ENCODE measurements at regions not wholly inside any gene's neighbourhood (a gene's known extent, or its start where the extent isn't known, plus 50 kb on each side); places are given as distances from the start of the nearest gene placed in this dataset.

DNA sequence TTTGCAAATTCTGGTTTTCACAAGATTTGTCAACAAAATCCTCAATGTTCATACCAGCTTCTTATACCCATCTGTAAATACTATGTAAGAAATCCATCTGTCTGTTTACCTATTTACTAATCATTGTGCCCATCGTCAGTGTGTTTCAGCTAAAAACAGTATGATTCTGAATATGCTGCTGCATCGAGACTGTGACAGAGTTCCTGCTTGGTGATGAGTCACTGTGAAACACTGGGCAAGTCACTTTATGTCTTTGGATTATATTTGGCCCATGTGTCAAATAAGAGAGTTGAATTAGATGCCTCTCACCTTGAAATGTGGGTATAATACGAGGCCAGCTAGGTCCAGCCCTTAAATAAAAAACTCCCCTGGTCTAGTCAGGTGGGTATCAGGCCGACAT, 79.3 kb downstream of the CBLL2 start:
- Histone ChIP-seq H3K27ac (no peak overlapping the region), H3K4me1 (no peaks in the 10 kb centered on the region), H3K9me3 (no peaks in the 10 kb centered on the region), H3K27me3 (no peaks in the 10 kb centered on the region), H3K36me3 (no peaks in the 10 kb centered on the region), H3K4me3 (no peak overlapping the region)
- DNase-seq (no peak), ATAC-seq (ENCODE audit: low FRiP score in 2 of 2) (no peak)
- no peak for TF ChIP-seq POLR2A (IDR thresholded peaks at IDR 0.05)
- no peak for TF ChIP-seq POLR2AphosphoS5 (IDR thresholded peaks at IDR 0.05)
- no peak for TF ChIP-seq EP300 (IDR thresholded peaks at IDR 0.05)
- TF ChIP-seq, protein P1, sequence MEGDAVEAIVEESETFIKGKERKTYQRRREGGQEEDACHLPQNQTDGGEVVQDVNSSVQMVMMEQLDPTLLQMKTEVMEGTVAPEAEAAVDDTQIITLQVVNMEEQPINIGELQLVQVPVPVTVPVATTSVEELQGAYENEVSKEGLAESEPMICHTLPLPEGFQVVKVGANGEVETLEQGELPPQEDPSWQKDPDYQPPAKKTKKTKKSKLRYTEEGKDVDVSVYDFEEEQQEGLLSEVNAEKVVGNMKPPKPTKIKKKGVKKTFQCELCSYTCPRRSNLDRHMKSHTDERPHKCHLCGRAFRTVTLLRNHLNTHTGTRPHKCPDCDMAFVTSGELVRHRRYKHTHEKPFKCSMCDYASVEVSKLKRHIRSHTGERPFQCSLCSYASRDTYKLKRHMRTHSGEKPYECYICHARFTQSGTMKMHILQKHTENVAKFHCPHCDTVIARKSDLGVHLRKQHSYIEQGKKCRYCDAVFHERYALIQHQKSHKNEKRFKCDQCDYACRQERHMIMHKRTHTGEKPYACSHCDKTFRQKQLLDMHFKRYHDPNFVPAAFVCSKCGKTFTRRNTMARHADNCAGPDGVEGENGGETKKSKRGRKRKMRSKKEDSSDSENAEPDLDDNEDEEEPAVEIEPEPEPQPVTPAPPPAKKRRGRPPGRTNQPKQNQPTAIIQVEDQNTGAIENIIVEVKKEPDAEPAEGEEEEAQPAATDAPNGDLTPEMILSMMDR (IDR thresholded peaks at IDR 0.05): no peak
- WGBS, 2 donors: 74 to 87% methylated on average over 3 to 4 of the region's 4 CpGs

DNA sequence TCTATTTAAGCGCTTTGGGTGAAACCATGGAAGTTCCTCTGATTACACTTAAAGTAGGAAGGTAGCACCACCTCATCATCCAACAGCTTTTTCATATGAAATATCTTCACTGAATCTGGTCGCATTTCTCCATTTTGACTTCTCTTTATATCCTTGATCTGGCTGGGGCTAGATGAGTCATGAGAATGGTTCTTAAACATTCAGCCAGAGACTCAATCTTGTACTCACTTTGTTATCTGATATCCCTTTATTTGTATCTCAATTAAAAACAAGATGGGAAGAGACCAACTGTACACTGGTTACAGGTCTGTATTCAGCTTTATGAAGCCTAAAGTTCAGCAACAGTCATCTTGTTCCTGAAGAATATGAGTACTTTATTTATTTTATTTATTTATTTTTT, 84.9 kb downstream of the CBLL2 start:
- TF ChIP-seq POLR2AphosphoS5 (IDR thresholded peaks at IDR 0.05): no peak
- TF ChIP-seq EP300 (IDR thresholded peaks at IDR 0.05): no peak
- Histone ChIP-seq H3K27ac (no peak overlapping the region), H3K4me3 (no peak overlapping the region), H3K4me1 (no peaks in the 10 kb centered on the region), H3K36me3 (no peaks in the 10 kb centered on the region), H3K9me3 (no peaks in the 10 kb centered on the region), H3K27me3 (no peaks in the 10 kb centered on the region)
- WGBS, 2 donors: 81 to 100% methylated on average over 2 of the region's 2 CpGs
- no peak for DNase-seq
- ATAC-seq (ENCODE audit: low FRiP score in 2 of 2): no peak

DNA sequence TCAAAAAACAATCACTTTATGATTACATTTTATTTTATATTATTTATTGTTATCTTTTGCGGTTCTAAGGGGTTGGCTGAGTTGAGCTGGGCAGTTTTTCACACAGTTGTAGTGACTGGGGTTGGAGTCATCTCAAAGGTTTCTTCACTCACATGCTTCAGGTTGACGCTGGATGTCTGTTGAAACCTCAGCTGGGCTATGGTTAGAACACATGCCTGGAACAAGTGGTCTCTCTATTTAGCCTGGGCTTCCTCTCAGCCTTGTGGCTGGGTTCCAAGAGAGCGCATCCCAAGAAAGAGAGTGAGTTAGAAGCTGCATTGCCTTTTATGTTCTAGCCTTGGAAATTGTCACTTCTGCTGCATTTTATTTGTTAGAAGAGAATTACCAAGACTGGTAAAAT, 87.4 kb downstream of the CBLL2 start:
- no peaks in the 10 kb centered on the region for H3K27me3 ChIP-seq
- ATAC-seq (ENCODE audit: low FRiP score in 2 of 2) (no peak), DNase-seq (no peak)
- H3K36me3 ChIP-seq: no peaks in the 10 kb centered on the region
- no peak overlapping the region for H3K4me3 ChIP-seq
- no peak for TF ChIP-seq POLR2A (IDR thresholded peaks at IDR 0.05)
- TF ChIP-seq, protein P1 (IDR thresholded peaks at IDR 0.05): no peak
- TF ChIP-seq POLR2AphosphoS5 (IDR thresholded peaks at IDR 0.05): no peak
- no peak for TF ChIP-seq EP300 (IDR thresholded peaks at IDR 0.05)
- H3K9me3 ChIP-seq: no peaks in the 10 kb centered on the region
- WGBS, 2 donors: 72 to 87% methylated on average over 2 to 3 of the region's 3 CpGs
- H3K4me1 ChIP-seq: no peaks in the 10 kb centered on the region
- no peak overlapping the region for H3K27ac ChIP-seq

DNA sequence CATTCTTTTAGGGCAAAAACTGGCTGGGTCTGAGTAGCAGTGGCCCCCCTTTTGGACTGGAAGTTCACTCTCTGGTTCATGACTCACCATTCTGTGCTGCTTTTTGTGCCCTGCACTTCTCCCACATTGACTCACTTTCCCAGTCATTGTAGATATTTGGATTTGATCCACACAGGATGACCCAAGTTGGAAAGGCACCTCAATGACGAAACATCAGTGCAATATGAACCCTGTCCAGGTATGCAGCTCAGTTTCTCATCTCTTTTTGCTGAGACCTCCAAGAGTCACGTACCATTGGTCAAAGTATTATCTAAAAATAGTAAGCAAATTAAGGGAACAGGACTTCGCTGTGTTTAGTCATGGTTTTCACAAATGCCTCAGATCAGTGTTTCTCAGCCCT, 92.7 kb downstream of the CBLL2 start:
- Histone ChIP-seq H3K27me3 (no peaks in the 10 kb centered on the region), H3K36me3 (no peaks in the 10 kb centered on the region), H3K27ac (no peak overlapping the region), H3K9me3 (no peaks in the 10 kb centered on the region), H3K4me3 (no peak overlapping the region), H3K4me1 (no peaks in the 10 kb centered on the region)
- no peak for DNase-seq
- TF ChIP-seq, protein P1 (IDR thresholded peaks at IDR 0.05): no peak
- TF ChIP-seq POLR2AphosphoS5 (IDR thresholded peaks at IDR 0.05): no peak
- no peak for TF ChIP-seq POLR2A (IDR thresholded peaks at IDR 0.05)
- no peak for TF ChIP-seq EP300 (IDR thresholded peaks at IDR 0.05)
- 76 to 90% methylated on average over 3 of the region's 3 CpGs for WGBS, 2 donors
- no peak for ATAC-seq (ENCODE audit: low FRiP score in 2 of 2)

DNA sequence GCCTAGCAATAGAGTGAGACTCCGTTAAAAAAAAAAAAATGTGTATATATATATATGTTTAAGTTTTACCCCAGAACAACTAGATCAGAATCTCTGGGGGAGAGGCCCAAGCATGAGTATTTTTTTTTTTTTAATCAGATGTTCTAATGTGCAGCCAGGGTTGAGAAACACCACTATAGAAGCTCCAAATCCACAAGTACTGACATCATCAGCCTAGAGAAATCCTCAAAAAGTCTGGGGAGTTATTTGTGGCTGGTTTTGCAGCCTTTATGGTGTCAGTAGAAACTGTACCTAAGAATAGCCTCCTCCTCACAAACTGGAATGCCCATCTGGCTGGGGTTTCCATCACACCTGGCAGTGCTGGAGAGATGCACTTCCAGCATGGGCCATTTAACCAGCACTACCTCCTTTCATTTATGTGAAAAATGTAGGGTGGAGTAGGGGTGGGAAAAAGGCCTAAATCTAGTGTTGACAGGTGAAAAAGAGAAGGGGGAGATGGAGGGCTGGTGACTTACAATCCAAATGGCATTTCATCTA, 93.5 kb downstream of the CBLL2 start:
- no peaks in the 10 kb centered on the region for H3K4me1 ChIP-seq
- no peak for ATAC-seq (ENCODE audit: low FRiP score in 2 of 2)
- no peak overlapping the region for H3K27ac ChIP-seq
- TF ChIP-seq, protein P1 (IDR thresholded peaks at IDR 0.05): no peak
- TF ChIP-seq POLR2A (IDR thresholded peaks at IDR 0.05) (no peak), POLR2AphosphoS5 (IDR thresholded peaks at IDR 0.05) (no peak), EP300 (IDR thresholded peaks at IDR 0.05) (no peak)
- no peaks in the 10 kb centered on the region for H3K9me3 ChIP-seq
- no peak overlapping the region for H3K4me3 ChIP-seq
- no peaks in the 10 kb centered on the region for H3K27me3 ChIP-seq
- H3K36me3 ChIP-seq: no peaks in the 10 kb centered on the region
- DNase-seq: no peak
- 89 to 100% methylated on average over 1 of the region's 1 CpG for WGBS, 2 donors
